ENCODE measurements at regions not wholly inside any gene's neighbourhood (a gene's known extent, or its start where the extent isn't known, plus 50 kb on each side); places are given as distances from the start of the nearest gene placed in this dataset.

DNA sequence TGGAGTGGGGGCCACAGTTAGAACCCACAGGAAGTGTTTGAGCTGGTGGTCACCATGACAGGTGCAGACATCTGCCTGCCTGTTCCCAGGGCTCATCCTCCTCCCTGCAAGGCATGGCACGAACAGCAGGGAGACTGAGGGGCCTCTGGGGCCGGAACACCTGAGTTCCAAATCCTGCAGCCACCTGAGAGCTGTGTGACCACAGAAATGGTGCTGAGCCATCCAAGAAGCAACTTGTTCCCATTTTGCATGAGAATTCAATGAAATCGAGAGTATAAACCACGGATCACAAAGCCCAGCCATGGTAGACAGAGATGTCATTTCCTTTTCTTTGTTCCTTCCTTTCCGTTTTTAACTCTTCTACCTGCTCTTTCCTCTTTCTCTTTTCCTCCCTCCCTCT is 268.6 kb downstream of the FOXA2 start:
- DNase-seq (ENCODE audit: low read depth, low spot score): no peak
- H3K27me3 Mint-ChIP-seq (ENCODE audit: low read depth): peaks cover 85% of the 10 kb centered on the region
- TF ChIP-seq, protein P1, sequence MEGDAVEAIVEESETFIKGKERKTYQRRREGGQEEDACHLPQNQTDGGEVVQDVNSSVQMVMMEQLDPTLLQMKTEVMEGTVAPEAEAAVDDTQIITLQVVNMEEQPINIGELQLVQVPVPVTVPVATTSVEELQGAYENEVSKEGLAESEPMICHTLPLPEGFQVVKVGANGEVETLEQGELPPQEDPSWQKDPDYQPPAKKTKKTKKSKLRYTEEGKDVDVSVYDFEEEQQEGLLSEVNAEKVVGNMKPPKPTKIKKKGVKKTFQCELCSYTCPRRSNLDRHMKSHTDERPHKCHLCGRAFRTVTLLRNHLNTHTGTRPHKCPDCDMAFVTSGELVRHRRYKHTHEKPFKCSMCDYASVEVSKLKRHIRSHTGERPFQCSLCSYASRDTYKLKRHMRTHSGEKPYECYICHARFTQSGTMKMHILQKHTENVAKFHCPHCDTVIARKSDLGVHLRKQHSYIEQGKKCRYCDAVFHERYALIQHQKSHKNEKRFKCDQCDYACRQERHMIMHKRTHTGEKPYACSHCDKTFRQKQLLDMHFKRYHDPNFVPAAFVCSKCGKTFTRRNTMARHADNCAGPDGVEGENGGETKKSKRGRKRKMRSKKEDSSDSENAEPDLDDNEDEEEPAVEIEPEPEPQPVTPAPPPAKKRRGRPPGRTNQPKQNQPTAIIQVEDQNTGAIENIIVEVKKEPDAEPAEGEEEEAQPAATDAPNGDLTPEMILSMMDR (conservative IDR thresholded peaks at IDR 0.05): no peak
- no peaks in the 10 kb centered on the region for H3K9me3 Mint-ChIP-seq
- H3K4me3 Mint-ChIP-seq: no peak overlapping the region
- no peak overlapping the region for H3K27ac Mint-ChIP-seq (ENCODE audit: unreplicated experiment)
- H3K4me1 Mint-ChIP-seq: no peaks in the 10 kb centered on the region
- H3K36me3 Mint-ChIP-seq (ENCODE audit: low read depth): no peaks in the 10 kb centered on the region

DNA sequence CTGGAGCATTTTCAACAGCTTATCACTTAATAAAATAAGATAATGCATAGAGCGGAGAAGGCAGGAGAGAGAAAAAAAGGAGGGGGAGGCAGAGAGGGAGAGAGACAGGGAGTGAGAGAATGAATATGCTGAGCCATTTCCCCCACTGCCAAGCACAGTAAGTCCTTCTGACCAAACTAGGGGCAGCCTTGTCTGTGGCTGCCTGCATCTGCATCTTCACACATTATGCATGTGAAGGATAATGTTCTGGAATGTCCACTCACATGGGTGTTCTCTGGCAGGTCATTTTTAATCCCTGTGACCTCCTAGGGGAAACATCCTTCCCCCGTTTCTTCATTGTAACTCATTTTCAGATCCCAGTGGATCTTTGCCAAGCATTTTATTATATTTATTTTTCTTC is 269.3 kb downstream of the FOXA2 start:
- no peak for DNase-seq (ENCODE audit: low read depth, low spot score)
- H3K27ac Mint-ChIP-seq (ENCODE audit: unreplicated experiment): no peak overlapping the region
- no peaks in the 10 kb centered on the region for H3K4me1 Mint-ChIP-seq
- H3K36me3 Mint-ChIP-seq (ENCODE audit: low read depth): no peaks in the 10 kb centered on the region
- peaks cover 85% of the 10 kb centered on the region for H3K27me3 Mint-ChIP-seq (ENCODE audit: low read depth)
- TF ChIP-seq, protein P1 (conservative IDR thresholded peaks at IDR 0.05): no peak
- no peak overlapping the region for H3K4me3 Mint-ChIP-seq
- H3K9me3 Mint-ChIP-seq: no peaks in the 10 kb centered on the region

DNA sequence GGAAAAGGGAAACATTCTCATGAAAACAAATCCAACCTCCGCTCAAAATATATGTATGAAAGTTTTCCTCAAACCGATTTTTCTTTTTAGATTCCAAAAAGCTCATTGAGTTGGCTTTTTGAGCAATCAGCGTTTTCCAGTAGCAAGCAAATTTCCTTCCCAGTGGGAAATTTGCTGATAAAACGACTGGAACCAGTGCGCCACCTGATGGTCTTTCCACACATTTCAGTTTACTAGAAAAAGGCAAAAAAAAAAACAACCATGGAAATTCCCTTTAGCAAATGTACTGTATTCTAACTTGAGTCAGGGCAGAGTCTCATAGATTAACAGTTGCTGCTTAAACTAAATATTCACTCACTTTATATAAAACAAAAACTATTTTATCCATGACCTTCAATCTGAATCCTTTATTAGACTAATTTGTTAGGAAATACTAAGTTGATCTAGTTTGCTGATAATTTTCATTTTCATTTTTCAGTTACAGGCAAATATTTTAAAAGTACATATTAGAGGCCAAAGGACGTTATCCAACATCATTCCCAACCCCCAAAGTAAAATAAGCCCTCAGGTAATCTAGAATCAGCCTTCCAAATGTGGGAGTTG is 271.5 kb downstream of the FOXA2 start:
- Mint-ChIP-seq H3K27me3 (ENCODE audit: low read depth) (peaks cover 80% of the 10 kb centered on the region), H3K4me3 (no peak overlapping the region), H3K4me1 (no peaks in the 10 kb centered on the region), H3K27ac (ENCODE audit: unreplicated experiment) (no peak overlapping the region), H3K9me3 (no peaks in the 10 kb centered on the region), H3K36me3 (ENCODE audit: low read depth) (no peaks in the 10 kb centered on the region)
- peak; percentile 45 for DNase-seq (ENCODE audit: low read depth, low spot score)
- TF ChIP-seq, protein P1 (conservative IDR thresholded peaks at IDR 0.05): peak; percentile 85

- no peaks in the 10 kb centered on the region for H3K36me3 Mint-ChIP-seq (ENCODE audit: low read depth)
- H3K27me3 Mint-ChIP-seq (ENCODE audit: low read depth): peaks cover 76% of the 10 kb centered on the region
- peaks cover under 1% of the 10 kb centered on the region for H3K9me3 Mint-ChIP-seq
- no peaks in the 10 kb centered on the region for H3K4me1 Mint-ChIP-seq
- H3K27ac Mint-ChIP-seq (ENCODE audit: unreplicated experiment): no peak overlapping the region
- H3K4me3 Mint-ChIP-seq: no peak overlapping the region
- TF ChIP-seq, protein P1 (conservative IDR thresholded peaks at IDR 0.05): no peak
- no peak for DNase-seq (ENCODE audit: low read depth, low spot score)
Measured at GRCh38 chr20:22308934-22309333, 275.4 kb downstream of the FOXA2 start.

DNA sequence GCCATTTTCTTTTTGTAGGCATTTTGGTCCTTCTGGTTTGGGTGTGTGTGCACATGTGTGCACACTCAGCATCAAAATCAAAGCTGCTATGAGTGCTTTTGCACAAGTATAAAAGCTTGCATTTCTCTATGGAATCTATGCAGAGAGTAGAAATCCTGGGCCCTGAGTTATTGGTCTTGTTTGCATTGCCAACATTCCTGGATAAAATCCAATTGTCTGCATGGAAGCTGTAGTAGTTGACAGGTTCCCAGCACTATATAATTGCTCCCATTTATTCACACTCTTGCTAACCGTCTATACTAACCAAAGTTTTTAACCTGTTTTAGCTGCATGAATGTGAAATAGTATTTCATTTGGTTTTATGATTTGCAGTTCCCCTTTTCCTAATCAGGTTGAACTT is 277.0 kb downstream of the FOXA2 start:
- Mint-ChIP-seq H3K36me3 (ENCODE audit: low read depth) (no peaks in the 10 kb centered on the region), H3K4me1 (no peaks in the 10 kb centered on the region), H3K9me3 (peaks cover 4% of the 10 kb centered on the region), H3K4me3 (no peak overlapping the region), H3K27me3 (ENCODE audit: low read depth) (peaks cover 74% of the 10 kb centered on the region), H3K27ac (ENCODE audit: unreplicated experiment) (no peak overlapping the region)
- DNase-seq (ENCODE audit: low read depth, low spot score): no peak
- TF ChIP-seq, protein P1 (conservative IDR thresholded peaks at IDR 0.05): no peak

Measured in neural crest cell (in vitro differentiated cells).